ENCODE measurements at regions not wholly inside any gene's neighbourhood (a gene's known extent, or its start where the extent isn't known, plus 50 kb on each side); places are given as distances from the start of the nearest gene placed in this dataset.

GRCh38 chr13:79258489-79258888 is 147.6 kb downstream of the RBM26 start:
- no peak for TF ChIP-seq IKZF3 (tag by site-specific recombination; IDR thresholded peaks at IDR 0.05)
- TF ChIP-seq CTCF (tag by site-specific recombination; IDR thresholded peaks at IDR 0.05), result no peak
- TF ChIP-seq ZNF121 (tag by site-specific recombination; IDR thresholded peaks at IDR 0.05), result no peak
- TF ChIP-seq PATZ1 (tag by site-specific recombination; IDR thresholded peaks at IDR 0.05), result no peak
- no peak for TF ChIP-seq ZFHX2 (tag by site-specific recombination; conservative IDR thresholded peaks at IDR 0.05)
- TF ChIP-seq ZNF184 (tag by site-specific recombination; IDR thresholded peaks at IDR 0.05), result no peak
- TF ChIP-seq SP2 (tag by site-specific recombination; IDR thresholded peaks at IDR 0.05), result no peak
- no peak for TF ChIP-seq SALL2 (tag by site-specific recombination; IDR thresholded peaks at IDR 0.05; ENCODE audit: borderline replicate concordance)
- TF ChIP-seq REST (tag by site-specific recombination; IDR thresholded peaks at IDR 0.05), result no peak
- no peak for TF ChIP-seq ZNF560 (tag by site-specific recombination; IDR thresholded peaks at IDR 0.05; ENCODE audit: borderline replicate concordance)
- TF ChIP-seq ZNF10 (tag by site-specific recombination; IDR thresholded peaks at IDR 0.05), result no peak
- TF ChIP-seq ZNF404 (tag by site-specific recombination; IDR thresholded peaks at IDR 0.05), result no peak
